Neural cell (in vitro differentiated cells): ENCODE measurements at regions not wholly inside any gene's neighbourhood (a gene's known extent, or its start where the extent isn't known, plus 50 kb on each side); places are given as distances from the start of the nearest gene placed in this dataset.

Experiments
- H2AFZ ChIP-seq: fragments of 200-600, 300-800 bp; sonication (generic), shearing (Covaris generic); 2 replicates; pipeline ENCODE4 v1.6.0; 2014; ENCODE audit warnings: low read depth, mild to moderate bottlenecking, antibody characterized with exemption, low read length, moderate library complexity
- H3F3A ChIP-seq: fragments of 200-600 bp; shearing (Covaris generic); 2 replicates; pipeline ENCODE4 v1.6.1; 2016; ENCODE audit warnings: mild to moderate bottlenecking, moderate library complexity, mixed read lengths, antibody characterized with exemption, low read length; ENCODE audit not compliant: insufficient read depth, poor library complexity, severe bottlenecking
- H3K27ac ChIP-seq: fragments of 200-600, 300-800 bp; sonication (generic), shearing (Covaris generic); 2 replicates; pipeline ENCODE4 v1.5.1; 2014; ENCODE audit warnings: mild to moderate bottlenecking, low read length, moderate library complexity
- H3K27me3 ChIP-seq: fragments of 300-800, 200-600 bp; sonication (generic), shearing (Covaris generic); 2 replicates; pipeline ENCODE4 v1.6.0; 2014; ENCODE audit warnings: mild to moderate bottlenecking, low read depth, low read length, moderate library complexity; ENCODE audit not compliant: insufficient read depth
- H3K36me3 ChIP-seq: fragments of 300-800, 200-600 bp; sonication (generic), shearing (Covaris generic); 2 replicates; pipeline ENCODE4 v1.5.1; 2014; ENCODE audit warnings: mild to moderate bottlenecking, antibody characterized with exemption, low read length, moderate library complexity; ENCODE audit not compliant: insufficient read depth
- H3K4me2 ChIP-seq: fragments of 300-800, 200-600 bp; sonication (generic), shearing (Covaris generic); 2 replicates; pipeline ENCODE4 v1.6.0; 2014; ENCODE audit warnings: mild to moderate bottlenecking, low read length
- H3K4me3 ChIP-seq: fragments of 300-800, 200-600 bp; sonication (generic), shearing (Covaris generic); 2 replicates; pipeline ENCODE4 v1.5.1; 2014; ENCODE audit warnings: mild to moderate bottlenecking, low read length, moderate library complexity
- H3K79me2 ChIP-seq: fragments of 200-600 bp; shearing (Covaris generic); replicated peaks from 2 replicates; pipeline ENCODE4 v1.6.0; 2014; ENCODE audit warnings: mild to moderate bottlenecking, low read length, moderate library complexity; ENCODE audit not compliant: insufficient read depth
- H3K9ac ChIP-seq: fragments of 300-800, 200-600 bp; sonication (generic), shearing (Covaris generic); 2 replicates; pipeline ENCODE4 v1.6.1; 2016; ENCODE audit warnings: mild to moderate bottlenecking, low read length, mixed read lengths
- H3K9me2 ChIP-seq: fragments of 200-600 bp; shearing (Covaris generic); 2 replicates; pipeline ENCODE4 v1.6.1; 2016; ENCODE audit warnings: mild to moderate bottlenecking, low read length, mixed read lengths; ENCODE audit not compliant: insufficient read depth
- H3K9me3 ChIP-seq: fragments of 200-600, 300-800 bp; sonication (generic), shearing (Covaris generic); 2 replicates; pipeline ENCODE4 v1.6.1; 2016; ENCODE audit warnings: mild to moderate bottlenecking, mixed run types, low read length, moderate library complexity, mixed read lengths
- H4K20me1 ChIP-seq: fragments of 200-600 bp; shearing (Covaris generic); 2 replicates; pipeline ENCODE4 v1.6.1; 2016; ENCODE audit warnings: mild to moderate bottlenecking, mixed run types; ENCODE audit not compliant: insufficient read depth
- CTCF ChIP-seq: fragments of 450-650 bp; IDR thresholded peaks from 2 replicates; pipeline ENCODE4 v1.5.1; 2014; ENCODE audit warnings: antibody characterized with exemption, mild to moderate bottlenecking, moderate library complexity; ENCODE audit not compliant: poor library complexity, severe bottlenecking
- EZH2 ChIP-seq: fragments of 200-600, 300-800 bp; shearing (Covaris generic), sonication (generic); IDR thresholded peaks from 2 replicates; pipeline ENCODE4 v1.6.1; 2014; ENCODE audit warnings: antibody characterized with exemption, low read length, borderline replicate concordance, mild to moderate bottlenecking; ENCODE audit not compliant: insufficient read depth, poor library complexity, severe bottlenecking
- MXI1 ChIP-seq: fragments of 450-650 bp; conservative IDR thresholded peaks from 2 replicates; pipeline ENCODE4 v1.6.1; 2014; ENCODE audit warnings: antibody characterized with exemption, mild to moderate bottlenecking; ENCODE audit not compliant: poor library complexity, severe bottlenecking
- POLR2AphosphoS5 ChIP-seq: IDR thresholded peaks from 2 replicates; pipeline ENCODE4 v1.6.1; 2012
- RAD21 ChIP-seq: fragments of 450-650 bp; conservative IDR thresholded peaks from 2 replicates; pipeline ENCODE4 v1.6.1; 2014; ENCODE audit warnings: antibody characterized with exemption, mild to moderate bottlenecking, moderate library complexity
- SMC3 ChIP-seq: fragments of 450-650 bp; conservative IDR thresholded peaks from 2 replicates; pipeline ENCODE4 v1.6.1; 2014; ENCODE audit warnings: antibody characterized with exemption, mild to moderate bottlenecking, moderate library complexity; ENCODE audit not compliant: poor library complexity
- TAF1 ChIP-seq: IDR thresholded peaks from 2 replicates; pipeline ENCODE4 v1.6.1; 2012; ENCODE audit warnings: low read depth
- TF ChIP-seq, protein P1 (sequence below): IDR thresholded peaks from 2 replicates; pipeline ENCODE4 v1.6.1; 2012; ENCODE audit warnings: borderline replicate concordance

DNA sequence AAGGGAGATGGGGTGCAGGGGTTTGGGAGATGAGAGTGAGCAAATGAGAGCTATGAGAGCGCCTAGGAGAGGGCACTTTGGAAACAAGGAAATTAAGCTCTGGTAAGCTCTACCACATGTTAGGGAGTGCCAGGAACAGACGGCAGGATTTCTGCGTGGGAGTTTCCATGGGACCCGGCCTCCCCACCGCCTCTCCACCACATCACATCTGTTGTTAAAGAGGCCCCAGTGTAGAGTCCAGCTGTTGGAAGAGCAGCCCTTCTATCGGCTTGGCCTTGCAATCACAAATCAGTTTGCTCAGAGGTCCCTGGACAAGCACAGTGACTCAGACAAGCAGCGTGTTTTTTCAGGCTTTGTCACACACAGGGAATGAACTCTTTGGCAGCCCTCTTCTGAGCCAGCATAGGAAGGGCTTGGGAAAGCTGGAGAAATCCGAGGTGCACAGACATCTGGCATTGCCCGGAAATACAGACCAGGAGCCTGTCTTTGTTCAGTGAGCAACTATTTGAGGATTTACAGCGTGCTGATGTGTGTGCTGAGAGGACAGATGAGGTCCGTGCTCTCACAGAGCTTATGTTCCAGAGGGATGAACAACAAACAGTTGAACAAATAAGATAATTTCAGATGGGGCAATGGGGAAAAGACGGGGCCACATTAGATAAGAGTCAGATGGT lies 370.6 kb upstream of the PROK2 start:
- no peak overlapping the region for H2AFZ ChIP-seq
- H3K9me2 ChIP-seq = no peaks in the 10 kb centered on the region
- no peak overlapping the region for H3K27ac ChIP-seq
- no peaks in the 10 kb centered on the region for H3K27me3 ChIP-seq
- H3K4me2 ChIP-seq = no peak overlapping the region
- H4K20me1 ChIP-seq = no peaks in the 10 kb centered on the region
- no peaks in the 10 kb centered on the region for H3K9me3 ChIP-seq
- no peak overlapping the region for H3K9ac ChIP-seq
- no peaks in the 10 kb centered on the region for H3K79me2 ChIP-seq
- no peaks in the 10 kb centered on the region for H3F3A ChIP-seq
- TF ChIP-seq TAF1 (no peak), POLR2AphosphoS5 (no peak), EZH2 (no peak), RAD21 (no peak), CTCF (no peak), MXI1 (no peak)
- TF ChIP-seq, protein P1, sequence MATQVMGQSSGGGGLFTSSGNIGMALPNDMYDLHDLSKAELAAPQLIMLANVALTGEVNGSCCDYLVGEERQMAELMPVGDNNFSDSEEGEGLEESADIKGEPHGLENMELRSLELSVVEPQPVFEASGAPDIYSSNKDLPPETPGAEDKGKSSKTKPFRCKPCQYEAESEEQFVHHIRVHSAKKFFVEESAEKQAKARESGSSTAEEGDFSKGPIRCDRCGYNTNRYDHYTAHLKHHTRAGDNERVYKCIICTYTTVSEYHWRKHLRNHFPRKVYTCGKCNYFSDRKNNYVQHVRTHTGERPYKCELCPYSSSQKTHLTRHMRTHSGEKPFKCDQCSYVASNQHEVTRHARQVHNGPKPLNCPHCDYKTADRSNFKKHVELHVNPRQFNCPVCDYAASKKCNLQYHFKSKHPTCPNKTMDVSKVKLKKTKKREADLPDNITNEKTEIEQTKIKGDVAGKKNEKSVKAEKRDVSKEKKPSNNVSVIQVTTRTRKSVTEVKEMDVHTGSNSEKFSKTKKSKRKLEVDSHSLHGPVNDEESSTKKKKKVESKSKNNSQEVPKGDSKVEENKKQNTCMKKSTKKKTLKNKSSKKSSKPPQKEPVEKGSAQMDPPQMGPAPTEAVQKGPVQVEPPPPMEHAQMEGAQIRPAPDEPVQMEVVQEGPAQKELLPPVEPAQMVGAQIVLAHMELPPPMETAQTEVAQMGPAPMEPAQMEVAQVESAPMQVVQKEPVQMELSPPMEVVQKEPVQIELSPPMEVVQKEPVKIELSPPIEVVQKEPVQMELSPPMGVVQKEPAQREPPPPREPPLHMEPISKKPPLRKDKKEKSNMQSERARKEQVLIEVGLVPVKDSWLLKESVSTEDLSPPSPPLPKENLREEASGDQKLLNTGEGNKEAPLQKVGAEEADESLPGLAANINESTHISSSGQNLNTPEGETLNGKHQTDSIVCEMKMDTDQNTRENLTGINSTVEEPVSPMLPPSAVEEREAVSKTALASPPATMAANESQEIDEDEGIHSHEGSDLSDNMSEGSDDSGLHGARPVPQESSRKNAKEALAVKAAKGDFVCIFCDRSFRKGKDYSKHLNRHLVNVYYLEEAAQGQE = no peak
- no peak overlapping the region for H3K4me3 ChIP-seq
- no peaks in the 10 kb centered on the region for H3K36me3 ChIP-seq

DNA sequence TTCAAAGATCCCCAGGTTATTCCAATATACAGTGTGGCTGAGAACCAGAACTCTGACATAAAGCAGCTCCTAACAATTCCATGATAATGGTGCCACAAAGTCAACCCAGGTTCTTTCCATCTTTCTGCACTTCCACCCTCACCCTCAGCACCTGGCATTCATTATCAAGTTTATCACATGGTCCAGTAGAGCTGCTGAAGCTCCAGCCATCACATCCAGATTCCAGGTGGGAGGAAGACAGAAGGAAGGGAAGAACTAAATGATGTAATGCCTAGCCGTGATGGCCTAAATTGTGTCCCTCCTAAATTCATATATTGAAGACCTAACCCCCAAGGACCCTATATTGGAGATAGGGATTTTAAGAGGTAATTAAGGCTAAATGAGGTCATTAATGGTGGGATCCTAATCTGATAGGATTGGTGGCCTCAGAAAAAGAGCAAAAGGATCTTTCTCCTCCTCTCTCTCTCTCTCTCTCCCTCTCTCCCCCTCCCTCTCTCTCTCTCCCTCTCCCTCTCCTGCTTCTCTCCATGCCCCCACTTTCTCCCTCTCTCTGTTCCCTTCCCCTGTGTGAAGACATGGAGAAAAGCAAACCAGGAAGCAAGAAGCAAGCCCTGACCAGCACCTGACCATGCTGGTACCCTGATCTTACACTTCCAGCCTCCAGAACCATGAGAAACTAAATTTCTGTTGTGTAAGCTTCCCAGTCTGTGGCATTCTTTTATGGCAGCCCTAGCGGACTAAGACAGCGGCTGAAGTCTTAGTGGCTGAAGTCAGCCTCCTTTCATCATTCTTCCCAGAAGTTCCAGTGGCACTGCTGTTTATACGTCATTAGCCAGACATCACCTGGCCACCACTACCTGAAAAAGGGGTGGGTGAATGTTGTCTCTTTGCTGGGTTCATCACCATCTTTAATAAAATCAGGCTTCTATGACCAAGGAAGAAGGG lies 369.7 kb upstream of the PROK2 start:
- Histone ChIP-seq H3K9me3 (no peaks in the 10 kb centered on the region), H2AFZ (no peak overlapping the region), H3K27ac (no peak overlapping the region), H3K79me2 (no peaks in the 10 kb centered on the region), H3K4me3 (no peak overlapping the region), H3K27me3 (no peaks in the 10 kb centered on the region), H3K9me2 (no peaks in the 10 kb centered on the region), H4K20me1 (no peaks in the 10 kb centered on the region), H3K36me3 (no peaks in the 10 kb centered on the region), H3K4me2 (no peak overlapping the region), H3K9ac (no peak overlapping the region), H3F3A (no peaks in the 10 kb centered on the region)
- no peak for TF ChIP-seq MXI1
- no peak for TF ChIP-seq EZH2
- no peak for TF ChIP-seq TAF1
- no peak for TF ChIP-seq SMC3
